Neuronal stem cell (in vitro differentiated cells): ENCODE measurements at regions not wholly inside any gene's neighbourhood (a gene's known extent, or its start where the extent isn't known, plus 50 kb on each side); places are given as distances from the start of the nearest gene placed in this dataset.

Experiments used
- DNase-seq: peaks from one replicate; pipeline ENCODE4 v3.0.0-alpha.2; 2013; ENCODE audit warnings: low spot score
- H2AFZ ChIP-seq: one replicate; pipeline ENCODE4 v1.6.1; 2013; ENCODE audit warnings: mild to moderate bottlenecking, low read length, inconsistent platforms
- H2AK5ac ChIP-seq: 2 replicates; pipeline ENCODE4 v1.6.1; 2013; ENCODE audit warnings: low read depth, mild to moderate bottlenecking, inconsistent platforms, low read length, moderate library complexity, mixed read lengths
- H2BK120ac ChIP-seq: 2 replicates; pipeline ENCODE4 v1.6.1; 2013; ENCODE audit warnings: low read depth, mild to moderate bottlenecking, inconsistent platforms, low read length, moderate library complexity, mixed read lengths
- H2BK12ac ChIP-seq: one replicate; pipeline ENCODE4 v1.6.1; 2013; ENCODE audit warnings: low read length, inconsistent platforms
- H2BK15ac ChIP-seq: 2 replicates; pipeline ENCODE4 v1.6.1; 2013; ENCODE audit warnings: mild to moderate bottlenecking, low read length, inconsistent platforms, mixed read lengths
- H2BK5ac ChIP-seq: one replicate; pipeline ENCODE4 v1.6.1; 2013; ENCODE audit warnings: inconsistent platforms, mild to moderate bottlenecking, low read length, moderate library complexity
- H3K14ac ChIP-seq: one replicate; pipeline ENCODE4 v1.6.1; 2013; ENCODE audit warnings: low read length, inconsistent platforms
- H3K18ac ChIP-seq: 2 replicates; pipeline ENCODE4 v1.6.1; 2013; ENCODE audit warnings: low read length, inconsistent platforms
- H3K23ac ChIP-seq: 2 replicates; pipeline ENCODE4 v1.6.1; 2013; ENCODE audit warnings: low read depth, mild to moderate bottlenecking, mixed read lengths, low read length, inconsistent platforms; ENCODE audit not compliant: poor library complexity
- H3K27ac ChIP-seq: replicated peaks from 3 replicates; pipeline ENCODE4 v1.5.1; 2013; ENCODE audit warnings: low read length, inconsistent platforms
- H3K27me3 ChIP-seq, 3 experiments: 2 replicates each; pipeline ENCODE4 v1.6.1; 2013; ENCODE audit warnings: low read length in 3 of 3, mild to moderate bottlenecking in 2 of 3, inconsistent platforms in 1 of 3, low read depth in 1 of 3, mixed read lengths in 1 of 3, moderate library complexity in 1 of 3; ENCODE audit not compliant: control insufficient read depth in 3 of 3, insufficient read depth in 3 of 3
- H3K36me3 ChIP-seq, 2 donors: replicated peaks in 1 of 2; 2 replicates each; pipeline ENCODE4 v1.6.1; 2013; ENCODE audit warnings: low read length in 2 of 2; ENCODE audit not compliant: control insufficient read depth in 2 of 2, insufficient read depth in 2 of 2
- H3K4ac ChIP-seq: 2 replicates; pipeline ENCODE4 v1.6.1; 2013; ENCODE audit warnings: inconsistent platforms, mild to moderate bottlenecking, low read length, moderate library complexity
- H3K4me1 ChIP-seq, 2 donors: 1 replicate in 1 of 2; 2 replicates in 1 of 2; pipeline ENCODE4 v1.6.1; 2013; ENCODE audit warnings: low read length in 2 of 2, low read depth in 1 of 2; ENCODE audit not compliant: control insufficient read depth in 2 of 2, insufficient read depth in 1 of 2
- H3K4me2 ChIP-seq: one replicate; pipeline ENCODE4 v1.6.1; 2013; ENCODE audit warnings: mild to moderate bottlenecking, low read length, inconsistent platforms; ENCODE audit not compliant: insufficient read depth, poor library complexity, severe bottlenecking
- H3K4me3 ChIP-seq, 2 donors: 2 replicates each; pipeline ENCODE4 v1.5.1; 2013; ENCODE audit warnings: low read length in 2 of 2, mild to moderate bottlenecking in 2 of 2, inconsistent platforms in 1 of 2, moderate library complexity in 1 of 2
- H3K79me1 ChIP-seq: one replicate; pipeline ENCODE4 v1.6.1; 2013; ENCODE audit warnings: low read depth, mild to moderate bottlenecking, inconsistent platforms, low read length, moderate library complexity
- H3K9ac ChIP-seq: one replicate; pipeline ENCODE4 v1.6.1; 2013; ENCODE audit warnings: mild to moderate bottlenecking, low read depth, low read length, inconsistent platforms; ENCODE audit not compliant: poor library complexity
- H3K9me3 ChIP-seq, 2 donors: replicated peaks in 1 of 2; 2 replicates each; pipeline versions ENCODE3 to v1.6.1; 2013; ENCODE audit warnings: low read length in 2 of 2, mild to moderate bottlenecking in 2 of 2, inconsistent platforms in 1 of 2, low read depth in 1 of 2, mixed read lengths in 1 of 2, moderate library complexity in 1 of 2; ENCODE audit not compliant: control insufficient read depth in 2 of 2, insufficient read depth in 1 of 2
- H4K8ac ChIP-seq: one replicate; pipeline ENCODE4 v1.6.1; 2013; ENCODE audit warnings: low read depth, mild to moderate bottlenecking, inconsistent platforms, low read length, moderate library complexity
- H4K91ac ChIP-seq: one replicate; pipeline ENCODE4 v1.6.1; 2013; ENCODE audit warnings: low read length, low read depth, mild to moderate bottlenecking, inconsistent platforms; ENCODE audit not compliant: poor library complexity
- WGBS, 2 donors: extraction: QIAGEN DNeasy Blood & Tissue Kit; methylation state at CpG; one replicate each; pipeline ENCODE4 v1.1.7; 2013; ENCODE audit warnings: missing lambda C conversion rate in 2 of 2, mixed read lengths in 1 of 2; ENCODE audit not compliant: insufficient read length in 2 of 2, insufficient replicate concordance in 1 of 2; ENCODE audit errors: extremely low coverage in 2 of 2; 5-methylcytosine and 5-hydroxymethylcytosine counted together

GRCh38 chr17:79434215-79434614 lies 176.6 kb downstream of the RBFOX3 start:
- H4K8ac ChIP-seq, result no peak overlapping the region
- H3K79me1 ChIP-seq, result peaks cover 3% of the 10 kb centered on the region
- no peak overlapping the region for H3K9ac ChIP-seq
- no peak overlapping the region for H3K14ac ChIP-seq
- no peak overlapping the region for H3K4me3 ChIP-seq
- no peak for DNase-seq
- no peaks in the 10 kb centered on the region for H3K36me3 ChIP-seq
- no peak overlapping the region for H2AFZ ChIP-seq
- H3K18ac ChIP-seq, result no peak overlapping the region
- H3K23ac ChIP-seq, result no peak overlapping the region
- H3K27ac ChIP-seq, result no peak overlapping the region
- H2BK12ac ChIP-seq, result no peak overlapping the region
- H3K4me2 ChIP-seq, result no peak overlapping the region
- H2BK120ac ChIP-seq, result no peak overlapping the region
- no peak overlapping the region for H3K4ac ChIP-seq
- no peak overlapping the region for H4K91ac ChIP-seq
- no peak overlapping the region for H2BK15ac ChIP-seq
- H3K4me1 ChIP-seq, result peaks cover 0 to 3% of the 10 kb centered on the region in 2 donors
- WGBS, 2 donors, result no CpG with 5 or more reads among the region's 4 CpGs
- H2AK5ac ChIP-seq, result no peak overlapping the region
- peaks cover 0 to 4% (median 2%) of the 10 kb centered on the region in 3 experiments for H3K27me3 ChIP-seq
- no peaks in the 10 kb centered on the region for H3K9me3 ChIP-seq
- no peak overlapping the region for H2BK5ac ChIP-seq

- H3K4me3 ChIP-seq, result no peak overlapping the region
- no CpG with 5 or more reads among the region's 7 CpGs for WGBS, 2 donors
- H2AFZ ChIP-seq, result no peak overlapping the region
- H3K9me3 ChIP-seq, result no peaks in the 10 kb centered on the region
- H3K4ac ChIP-seq, result no peak overlapping the region
- H3K14ac ChIP-seq, result no peak overlapping the region
- H3K4me2 ChIP-seq, result no peak overlapping the region
- DNase-seq, result no peak
- H3K9ac ChIP-seq, result no peak overlapping the region
- H3K23ac ChIP-seq, result no peak overlapping the region
- peak overlapping the region; percentile 17 for H2AK5ac ChIP-seq
- H3K36me3 ChIP-seq, result no peaks in the 10 kb centered on the region
- no peak overlapping the region for H4K91ac ChIP-seq
- H2BK120ac ChIP-seq, result no peak overlapping the region
- no peak overlapping the region for H4K8ac ChIP-seq
- H3K18ac ChIP-seq, result no peak overlapping the region
- no peak overlapping the region for H2BK5ac ChIP-seq
- no peak overlapping the region for H2BK15ac ChIP-seq
- H2BK12ac ChIP-seq, result no peak overlapping the region
- peaks cover 3% of the 10 kb centered on the region for H3K79me1 ChIP-seq
- H3K27me3 ChIP-seq, result peaks cover 0 to 4% (median 2%) of the 10 kb centered on the region in 3 experiments
- H3K4me1 ChIP-seq, result peaks cover 0 to 3% of the 10 kb centered on the region in 2 donors
- no peak overlapping the region for H3K27ac ChIP-seq
Measured at GRCh38 chr17:79433379-79433778, 177.5 kb downstream of the RBFOX3 start.

- peaks cover 0 to 1% of the 10 kb centered on the region in 2 donors for H3K4me1 ChIP-seq
- no peak overlapping the region for H3K23ac ChIP-seq
- no peak overlapping the region for H4K91ac ChIP-seq
- H3K14ac ChIP-seq, result no peak overlapping the region
- H3K9ac ChIP-seq, result no peak overlapping the region
- H3K4me3 ChIP-seq, result no peak overlapping the region
- H2AFZ ChIP-seq, result no peak overlapping the region
- H4K8ac ChIP-seq, result no peak overlapping the region
- H3K79me1 ChIP-seq, result peaks cover 3% of the 10 kb centered on the region
- DNase-seq, result no peak
- no peak overlapping the region for H3K27ac ChIP-seq
- H2AK5ac ChIP-seq, result no peak overlapping the region
- no peak overlapping the region for H3K4me2 ChIP-seq
- no peak overlapping the region for H2BK12ac ChIP-seq
- no peak overlapping the region for H2BK120ac ChIP-seq
- H3K4ac ChIP-seq, result no peak overlapping the region
- H2BK15ac ChIP-seq, result no peak overlapping the region
- WGBS, 2 donors, result no CpG with 5 or more reads among the region's 8 CpGs
- H3K18ac ChIP-seq, result no peak overlapping the region
- H3K36me3 ChIP-seq, result no peaks in the 10 kb centered on the region
- no peak overlapping the region for H2BK5ac ChIP-seq
- no peaks in the 10 kb centered on the region for H3K9me3 ChIP-seq
- H3K27me3 ChIP-seq, result peaks cover 0 to 4% (median 2%) of the 10 kb centered on the region in 3 experiments
Measured at GRCh38 chr17:79431175-79431574, 179.7 kb downstream of the RBFOX3 start.

GRCh38 chr17:79429864-79430494 lies 180.9 kb downstream of the RBFOX3 start:
- H2BK120ac ChIP-seq, result no peak overlapping the region
- no peak for DNase-seq
- no peak overlapping the region for H3K4ac ChIP-seq
- no peak overlapping the region for H3K27ac ChIP-seq
- H3K27me3 ChIP-seq, result peaks cover 0 to 2% (median 0%) of the 10 kb centered on the region in 3 experiments
- H2AFZ ChIP-seq, result no peak overlapping the region
- H3K9me3 ChIP-seq, result no peaks in the 10 kb centered on the region
- no peak overlapping the region for H4K8ac ChIP-seq
- no peak overlapping the region for H2BK15ac ChIP-seq
- H3K18ac ChIP-seq, result no peak overlapping the region
- peaks cover 3% of the 10 kb centered on the region for H3K79me1 ChIP-seq
- H2BK5ac ChIP-seq, result no peak overlapping the region
- no peak overlapping the region for H3K9ac ChIP-seq
- no peak overlapping the region for H3K4me3 ChIP-seq
- H3K4me1 ChIP-seq, result peaks cover 0 to 6% of the 10 kb centered on the region in 2 donors
- H2BK12ac ChIP-seq, result no peak overlapping the region
- H3K36me3 ChIP-seq, result no peaks in the 10 kb centered on the region
- no CpG with 5 or more reads among the region's 12 CpGs for WGBS, 2 donors
- no peak overlapping the region for H4K91ac ChIP-seq
- H3K14ac ChIP-seq, result no peak overlapping the region
- no peak overlapping the region for H3K4me2 ChIP-seq
- no peak overlapping the region for H3K23ac ChIP-seq
- H2AK5ac ChIP-seq, result no peak overlapping the region
